ENCODE measurements at regions not wholly inside any gene's neighbourhood (a gene's known extent, or its start where the extent isn't known, plus 50 kb on each side); places are given as distances from the start of the nearest gene placed in this dataset.
"Not testable (repeated sequence)": the region's sequence is repeated elsewhere in the genome, so short reads cannot be mapped to it uniquely, and the experiment has no call there.

- H3K27ac Mint-ChIP-seq, DNase-seq, H3K4me3 Mint-ChIP-seq, POLR2A ChIA-PET, H3K27me3 Mint-ChIP-seq: not testable (repeated sequence)
- H3K4me1 Mint-ChIP-seq, result peaks cover 36% of the 10 kb centered on the region
- peaks cover 12% of the 10 kb centered on the region for H3K9me3 Mint-ChIP-seq
- peaks cover 10% of the 10 kb centered on the region for H3K36me3 Mint-ChIP-seq (ENCODE audit: low read depth)
- CTCF ChIA-PET, result interaction anchor here (0.6 to 1.7 kb wide), 14 partner anchors 9 to 286 kb away, joined by 3 to 6 read pairs (median 4); no protein-coding TSS in a partner anchor
These were observed 192.5 kb upstream of the SAMSN1 start for GRCh38 chr21:14738576-14738975.

- Mint-ChIP-seq H3K4me1 (peaks cover 36% of the 10 kb centered on the region), H3K27me3 (no peaks in the 10 kb centered on the region), H3K9me3 (peaks cover 12% of the 10 kb centered on the region), H3K27ac (no peak overlapping the region), H3K4me3 (no peak overlapping the region), H3K36me3 (ENCODE audit: low read depth) (peaks cover 10% of the 10 kb centered on the region)
- ChIA-PET POLR2A (no interaction called here), CTCF (interaction anchor here (0.6 to 1.7 kb wide), 18 partner anchors 9 to 285 kb away, joined by 3 to 6 read pairs (median 3); no protein-coding TSS in a partner anchor)
- DNase-seq, result peak; percentile 75
These were observed 191.8 kb upstream of the SAMSN1 start for GRCh38 chr21:14737922-14738321.

- peaks cover 10% of the 10 kb centered on the region for H3K36me3 Mint-ChIP-seq (ENCODE audit: low read depth)
- no peak overlapping the region for H3K4me3 Mint-ChIP-seq
- H3K27ac Mint-ChIP-seq, result peak overlapping the region; percentile 54
- H3K9me3 Mint-ChIP-seq, result peaks cover 12% of the 10 kb centered on the region
- DNase-seq, result no peak
- ChIA-PET POLR2A (interaction anchor here (0.6 kb wide), 1 partner anchor 330 kb away, joined by 3 read pairs; no protein-coding TSS in a partner anchor), CTCF (interaction anchor here (0.6 to 1.7 kb wide), 14 partner anchors 8 to 284 kb away, joined by 3 to 6 read pairs (median 3); no protein-coding TSS in a partner anchor)
- H3K27me3 Mint-ChIP-seq, result no peaks in the 10 kb centered on the region
- peaks cover 36% of the 10 kb centered on the region for H3K4me1 Mint-ChIP-seq
These were observed 191.2 kb upstream of the SAMSN1 start for GRCh38 chr21:14737284-14737691.

- no peak overlapping the region for H3K4me3 Mint-ChIP-seq
- H3K27me3 Mint-ChIP-seq, result no peaks in the 10 kb centered on the region
- peak overlapping the region; percentile 54 for H3K27ac Mint-ChIP-seq
- peaks cover 12% of the 10 kb centered on the region for H3K9me3 Mint-ChIP-seq
- POLR2A ChIA-PET, result interaction anchor here (0.5 to 0.8 kb wide), 3 partner anchors 191 to 329 kb away, joined by 3 to 7 read pairs (median 3); no protein-coding TSS in a partner anchor
- H3K36me3 Mint-ChIP-seq (ENCODE audit: low read depth), result peaks cover 10% of the 10 kb centered on the region
- H3K4me1 Mint-ChIP-seq, result peaks cover 36% of the 10 kb centered on the region
- DNase-seq, result no peak
- CTCF ChIA-PET, result interaction anchor here (0.9 to 1.7 kb wide), 2 partner anchors 26 to 213 kb away, joined by 4 to 6 read pairs; no protein-coding TSS in a partner anchor
These were observed 190.6 kb upstream of the SAMSN1 start for GRCh38 chr21:14736672-14737071.

- Mint-ChIP-seq H3K27me3 (no peaks in the 10 kb centered on the region), H3K9me3 (peaks cover 12% of the 10 kb centered on the region), H3K4me3 (no peak overlapping the region), H3K4me1 (peaks cover 36% of the 10 kb centered on the region), H3K36me3 (ENCODE audit: low read depth) (peaks cover 10% of the 10 kb centered on the region), H3K27ac (peak overlapping the region; percentile 82)
- DNase-seq, result peak; percentile 13
- ChIA-PET CTCF (interaction anchor here (0.9 to 1.1 kb wide), 2 partner anchors 26 to 285 kb away, joined by 3 to 4 read pairs; no protein-coding TSS in a partner anchor), POLR2A (interaction anchor here (0.8 kb wide), 1 partner anchor 190 kb away, joined by 3 read pairs; no protein-coding TSS in a partner anchor)
These were observed 190.0 kb upstream of the SAMSN1 start for GRCh38 chr21:14736162-14736561.

- H3K4me3 Mint-ChIP-seq, result no peak overlapping the region
- DNase-seq, result no peak
- peaks cover 7% of the 10 kb centered on the region for H3K36me3 Mint-ChIP-seq (ENCODE audit: low read depth)
- CTCF ChIA-PET, result interaction anchor here (1.1 kb wide), 1 partner anchor 284 kb away, joined by 3 read pairs; no protein-coding TSS in a partner anchor
- peaks cover 36% of the 10 kb centered on the region for H3K4me1 Mint-ChIP-seq
- peaks cover 9% of the 10 kb centered on the region for H3K9me3 Mint-ChIP-seq
- H3K27ac Mint-ChIP-seq, result no peak overlapping the region
- POLR2A ChIA-PET, result no interaction called here
- no peaks in the 10 kb centered on the region for H3K27me3 Mint-ChIP-seq
These were observed 188.7 kb upstream of the SAMSN1 start for GRCh38 chr21:14734833-14735232.

- peaks cover 32% of the 10 kb centered on the region for H3K4me1 Mint-ChIP-seq
- H3K9me3 Mint-ChIP-seq, result peaks cover 5% of the 10 kb centered on the region
- no peak for DNase-seq
- H3K36me3 Mint-ChIP-seq (ENCODE audit: low read depth), result peaks cover 7% of the 10 kb centered on the region
- H3K27ac Mint-ChIP-seq, result no peak overlapping the region
- no peaks in the 10 kb centered on the region for H3K27me3 Mint-ChIP-seq
- POLR2A ChIA-PET, result no interaction called here
- no peak overlapping the region for H3K4me3 Mint-ChIP-seq
- CTCF ChIA-PET, result no interaction called here
These were observed 188.1 kb upstream of the SAMSN1 start for GRCh38 chr21:14734191-14734590.

GRCh38 chr21:14725219-14725618, 179.1 kb upstream of the SAMSN1 start:
- Mint-ChIP-seq H3K4me1 (peaks cover 5% of the 10 kb centered on the region), H3K4me3 (no peak overlapping the region), H3K9me3 (no peaks in the 10 kb centered on the region), H3K27ac (no peak overlapping the region), H3K27me3 (no peaks in the 10 kb centered on the region), H3K36me3 (ENCODE audit: low read depth) (no peaks in the 10 kb centered on the region)
- CTCF ChIA-PET, result interaction anchor here (1.7 kb wide), 1 partner anchor 13 kb away, joined by 4 read pairs; no protein-coding TSS in a partner anchor
- DNase-seq, result no peak
- POLR2A ChIA-PET, result no interaction called here

GRCh38 chr21:14722841-14723483, 176.8 kb upstream of the SAMSN1 start:
- H3K9me3 Mint-ChIP-seq, result no peaks in the 10 kb centered on the region
- H3K4me3 Mint-ChIP-seq, result no peak overlapping the region
- ChIA-PET POLR2A (no interaction called here), CTCF (interaction anchor here (1.6 kb wide), 1 partner anchor 15 kb away, joined by 3 read pairs; no protein-coding TSS in a partner anchor)
- no peak overlapping the region for H3K27ac Mint-ChIP-seq
- H3K27me3 Mint-ChIP-seq, result no peaks in the 10 kb centered on the region
- DNase-seq, result no peak
- H3K36me3 Mint-ChIP-seq (ENCODE audit: low read depth), result no peaks in the 10 kb centered on the region
- H3K4me1 Mint-ChIP-seq, result peaks cover 5% of the 10 kb centered on the region

- Mint-ChIP-seq H3K4me1 (no peaks in the 10 kb centered on the region), H3K27me3 (no peaks in the 10 kb centered on the region), H3K36me3 (ENCODE audit: low read depth) (no peaks in the 10 kb centered on the region), H3K27ac (no peak overlapping the region), H3K4me3 (no peak overlapping the region), H3K9me3 (peaks cover 3% of the 10 kb centered on the region)
- POLR2A ChIA-PET, result no interaction called here
- CTCF ChIA-PET, result interaction anchor here (1.0 to 1.3 kb wide), 2 partner anchors 18 to 164 kb away, joined by 3 to 4 read pairs; no protein-coding TSS in a partner anchor
- DNase-seq, result no peak
These were observed 174.1 kb upstream of the SAMSN1 start for GRCh38 chr21:14720237-14720636.

- Mint-ChIP-seq H3K4me1 (no peaks in the 10 kb centered on the region), H3K27ac (no peak overlapping the region), H3K27me3 (no peaks in the 10 kb centered on the region), H3K36me3 (ENCODE audit: low read depth) (no peaks in the 10 kb centered on the region), H3K9me3 (peaks cover 4% of the 10 kb centered on the region), H3K4me3 (no peak overlapping the region)
- DNase-seq, result no peak
- ChIA-PET POLR2A (no interaction called here), CTCF (interaction anchor here (1.6 to 1.9 kb wide), 2 partner anchors 9 to 13 kb away, joined by 5 to 8 read pairs; no protein-coding TSS in a partner anchor)
These were observed 172.8 kb upstream of the SAMSN1 start for GRCh38 chr21:14718951-14719350.

GRCh38 chr21:14716761-14717396, 170.8 kb upstream of the SAMSN1 start:
- Mint-ChIP-seq H3K27ac (no peak overlapping the region), H3K4me3 (no peak overlapping the region), H3K36me3 (ENCODE audit: low read depth) (no peaks in the 10 kb centered on the region), H3K27me3 (no peaks in the 10 kb centered on the region), H3K9me3 (peaks cover 11% of the 10 kb centered on the region), H3K4me1 (peaks cover 2% of the 10 kb centered on the region)
- DNase-seq, result no peak
- CTCF ChIA-PET, result interaction anchor here (0.6 to 2.3 kb wide), 3 partner anchors 10 to 263 kb away, joined by 3 to 10 read pairs (median 8); no protein-coding TSS in a partner anchor
- POLR2A ChIA-PET, result interaction anchor here (0.6 kb wide), 1 partner anchor 316 kb away, joined by 3 read pairs; no protein-coding TSS in a partner anchor

- POLR2A ChIA-PET, result no interaction called here
- H3K4me3 Mint-ChIP-seq, result no peak overlapping the region
These were observed 167.0 kb upstream of the SAMSN1 start for GRCh38 chr21:14713109-14713508.

More at GRCh38 chr21:14713109-14713508, 167.0 kb upstream of the SAMSN1 start:
- H3K4me1 Mint-ChIP-seq, result peaks cover 2% of the 10 kb centered on the region
- no peak overlapping the region for H3K27ac Mint-ChIP-seq
- CTCF ChIA-PET, result no interaction called here
- no peaks in the 10 kb centered on the region for H3K36me3 Mint-ChIP-seq (ENCODE audit: low read depth)
- no peaks in the 10 kb centered on the region for H3K27me3 Mint-ChIP-seq
- peaks cover 20% of the 10 kb centered on the region for H3K9me3 Mint-ChIP-seq
- DNase-seq, result no peak
